DOHH2 (cell line): ENCODE measurements at regions not wholly inside any gene's neighbourhood (a gene's known extent, or its start where the extent isn't known, plus 50 kb on each side); places are given as distances from the start of the nearest gene placed in this dataset.

Experiments
- H3F3A ChIP-seq: fragments of 200-600 bp; sonication (generic), shearing (Covaris generic); 2 replicates; pipeline ENCODE4 v1.6.0; 2016; ENCODE audit warnings: antibody characterized with exemption, mild to moderate bottlenecking; ENCODE audit not compliant: control insufficient read depth, insufficient read depth
- H3K27ac ChIP-seq: fragments of 200-600 bp; sonication (generic); 2 replicates; pipeline ENCODE4 v1.5.1; 2014; ENCODE audit warnings: low read depth, mild to moderate bottlenecking, low read length, moderate library complexity
- H3K27me3 ChIP-seq: fragments of 200-600 bp; sonication (generic); 2 replicates; pipeline ENCODE4 v1.6.1; 2014; ENCODE audit warnings: mild to moderate bottlenecking, low read length, mixed read lengths; ENCODE audit not compliant: control insufficient read depth
- H3K36me3 ChIP-seq: fragments of 200-600 bp; sonication (generic); 2 replicates; pipeline ENCODE4 v1.6.1; 2014; ENCODE audit warnings: mild to moderate bottlenecking, low read length, moderate library complexity, mixed read lengths; ENCODE audit not compliant: control insufficient read depth
- H3K4me1 ChIP-seq: fragments of 200-600 bp; sonication (generic); 2 replicates; pipeline ENCODE4 v1.6.1; 2014; ENCODE audit warnings: mild to moderate bottlenecking, low read length, mixed read lengths; ENCODE audit not compliant: control insufficient read depth
- H3K4me2 ChIP-seq: fragments of 200-600 bp; sonication (generic); 2 replicates; pipeline ENCODE4 v1.6.0; 2014; ENCODE audit warnings: mild to moderate bottlenecking, low read length, moderate library complexity
- H3K4me3 ChIP-seq: fragments of 200-600 bp; sonication (generic); 2 replicates; pipeline ENCODE4 v1.5.1; 2014; ENCODE audit warnings: mild to moderate bottlenecking, low read length, mixed read lengths
- H3K79me2 ChIP-seq: fragments of 200-600 bp; sonication (generic); 2 replicates; pipeline ENCODE4 v1.6.1; 2014; ENCODE audit warnings: mild to moderate bottlenecking, low read length, mixed read lengths; ENCODE audit not compliant: control insufficient read depth
- H3K9me2 ChIP-seq: fragments of 200-600 bp; sonication (generic); replicated peaks from 2 replicates; pipeline ENCODE4 v1.6.1; 2014; ENCODE audit warnings: mild to moderate bottlenecking, low read length, mixed read lengths; ENCODE audit not compliant: control insufficient read depth
- H3K9me3 ChIP-seq: fragments of 200-600 bp; sonication (generic); 2 replicates; pipeline ENCODE4 v1.6.1; 2014; ENCODE audit warnings: antibody characterized with exemption, low read length, mixed read lengths; ENCODE audit not compliant: control insufficient read depth, insufficient read depth
- H4K20me1 ChIP-seq: fragments of 200-600 bp; sonication (generic); 2 replicates; pipeline ENCODE4 v1.6.0; 2014; ENCODE audit warnings: low read depth, mild to moderate bottlenecking, antibody characterized with exemption, low read length, moderate library complexity; ENCODE audit not compliant: control insufficient read depth, insufficient read depth
- CTCF ChIP-seq: fragments of 200-600 bp; sonication (generic); IDR thresholded peaks from one replicate; pipeline ENCODE4 v1.5.1; 2014; ENCODE audit warnings: antibody characterized with exemption, mild to moderate bottlenecking, low read depth, low read length; ENCODE audit not compliant: poor library complexity, severe bottlenecking
- EZH2phosphoT487 ChIP-seq: fragments of 200-600 bp; sonication (generic); IDR thresholded peaks from 2 replicates; pipeline ENCODE4 v1.6.1; 2017; ENCODE audit warnings: borderline replicate concordance, mild to moderate bottlenecking, antibody characterized with exemption, low read length, moderate library complexity, mixed read lengths

- Histone ChIP-seq H3K27ac (no peak overlapping the region), H3F3A (no peaks in the 10 kb centered on the region), H3K4me2 (no peak overlapping the region), H3K27me3 (no peaks in the 10 kb centered on the region), H3K4me1 (no peaks in the 10 kb centered on the region), H3K9me3 (no peaks in the 10 kb centered on the region), H4K20me1 (no peaks in the 10 kb centered on the region), H3K79me2 (no peaks in the 10 kb centered on the region), H3K9me2 (no peaks in the 10 kb centered on the region), H3K4me3 (no peak overlapping the region), H3K36me3 (no peaks in the 10 kb centered on the region)
- TF ChIP-seq CTCF (no peak), EZH2phosphoT487 (no peak)
Observed at GRCh38 chr3:24936574-24936973, 441.9 kb upstream of the THRB start.

- Histone ChIP-seq H3K4me2 (no peak overlapping the region), H3K4me1 (no peaks in the 10 kb centered on the region), H3K9me2 (no peaks in the 10 kb centered on the region), H3F3A (no peaks in the 10 kb centered on the region), H4K20me1 (no peaks in the 10 kb centered on the region), H3K27ac (no peak overlapping the region), H3K79me2 (no peaks in the 10 kb centered on the region), H3K4me3 (no peak overlapping the region), H3K27me3 (no peaks in the 10 kb centered on the region), H3K36me3 (no peaks in the 10 kb centered on the region), H3K9me3 (no peaks in the 10 kb centered on the region)
- TF ChIP-seq EZH2phosphoT487 (no peak), CTCF (no peak)
Observed at GRCh38 chr3:24937228-24937627, 442.6 kb upstream of the THRB start.

GRCh38 chr3:24937780-24938179, 443.1 kb upstream of the THRB start:
- H3K27me3 ChIP-seq: no peaks in the 10 kb centered on the region
- H3K36me3 ChIP-seq: no peaks in the 10 kb centered on the region
- H3K4me1 ChIP-seq: no peaks in the 10 kb centered on the region
- H3K27ac ChIP-seq: no peak overlapping the region
- no peaks in the 10 kb centered on the region for H3K79me2 ChIP-seq
- no peaks in the 10 kb centered on the region for H3F3A ChIP-seq
- TF ChIP-seq EZH2phosphoT487 (no peak), CTCF (no peak)
- H3K4me2 ChIP-seq: no peak overlapping the region
- no peaks in the 10 kb centered on the region for H3K9me2 ChIP-seq
- no peaks in the 10 kb centered on the region for H4K20me1 ChIP-seq
- no peak overlapping the region for H3K4me3 ChIP-seq
- H3K9me3 ChIP-seq: no peaks in the 10 kb centered on the region

GRCh38 chr3:24943961-24944360, 449.3 kb upstream of the THRB start:
- Histone ChIP-seq H3K79me2 (no peaks in the 10 kb centered on the region), H3K27me3 (no peaks in the 10 kb centered on the region), H3K4me1 (no peaks in the 10 kb centered on the region), H3K36me3 (no peaks in the 10 kb centered on the region), H3F3A (no peaks in the 10 kb centered on the region), H4K20me1 (no peaks in the 10 kb centered on the region), H3K27ac (no peak overlapping the region), H3K9me2 (no peaks in the 10 kb centered on the region), H3K9me3 (no peaks in the 10 kb centered on the region), H3K4me3 (no peak overlapping the region), H3K4me2 (no peak overlapping the region)
- TF ChIP-seq CTCF (no peak), EZH2phosphoT487 (no peak)
